ENCODE measurements at regions not wholly inside any gene's neighbourhood (a gene's known extent, or its start where the extent isn't known, plus 50 kb on each side); places are given as distances from the start of the nearest gene placed in this dataset.

DNA sequence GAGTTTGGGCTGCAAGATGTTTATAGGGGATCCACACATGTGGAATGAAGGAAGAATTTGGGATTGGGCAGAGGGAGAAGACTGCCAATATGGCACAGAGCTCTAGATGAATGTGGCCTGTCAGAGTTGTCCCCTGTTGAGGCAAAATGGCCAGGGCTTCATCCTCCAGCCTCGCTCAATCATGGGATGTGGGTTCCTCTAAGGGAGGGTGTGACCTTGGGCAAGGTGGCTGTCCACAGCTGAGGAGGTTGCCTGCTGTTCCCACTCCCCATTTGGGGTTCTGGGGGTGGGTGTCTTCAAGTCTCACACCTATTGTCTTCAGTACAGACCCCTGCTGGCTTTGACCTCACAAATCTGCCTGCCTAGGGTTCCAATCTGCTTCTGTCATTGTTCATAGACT, 121.6 kb upstream of the FAM204A start:
- Histone ChIP-seq H3K79me2 (ENCODE audit: low read length) (no peaks in the 10 kb centered on the region), H3K27me3 (ENCODE audit: low read length) (peaks cover 77% of the 10 kb centered on the region), H3K27ac (ENCODE audit: low read length) (no peak overlapping the region), H4K20me1 (ENCODE audit: low read length) (no peaks in the 10 kb centered on the region), H3K9ac (ENCODE audit: low read length) (no peak overlapping the region), H2AFZ (ENCODE audit: low read length) (no peak overlapping the region), H3F3A (ENCODE audit: low read length, unreplicated experiment) (no peaks in the 10 kb centered on the region), H3K4me2 (ENCODE audit: low read length) (no peak overlapping the region), H3K4me3 (ENCODE audit: low read length) (no peak overlapping the region), H3K9me3 (ENCODE audit: low read length) (no peaks in the 10 kb centered on the region), H3K36me3 (ENCODE audit: low read depth, low read length) (no peaks in the 10 kb centered on the region; the same call in 1 of the 2 replicates), H3K9me2 (replicated peaks; ENCODE audit: low read length) (no peaks in the 10 kb centered on the region), H3K4me1 (ENCODE audit: insufficient read depth, low read length) (no peaks in the 10 kb centered on the region)
- no peak for DNase-seq
- POLR2A ChIA-PET (ENCODE audit: unreplicated experiment) = no interaction called here
- no TSS peak for BruUV-seq (replicated peaks)
- no peak for ATAC-seq
- TF ChIP-seq, protein P1, sequence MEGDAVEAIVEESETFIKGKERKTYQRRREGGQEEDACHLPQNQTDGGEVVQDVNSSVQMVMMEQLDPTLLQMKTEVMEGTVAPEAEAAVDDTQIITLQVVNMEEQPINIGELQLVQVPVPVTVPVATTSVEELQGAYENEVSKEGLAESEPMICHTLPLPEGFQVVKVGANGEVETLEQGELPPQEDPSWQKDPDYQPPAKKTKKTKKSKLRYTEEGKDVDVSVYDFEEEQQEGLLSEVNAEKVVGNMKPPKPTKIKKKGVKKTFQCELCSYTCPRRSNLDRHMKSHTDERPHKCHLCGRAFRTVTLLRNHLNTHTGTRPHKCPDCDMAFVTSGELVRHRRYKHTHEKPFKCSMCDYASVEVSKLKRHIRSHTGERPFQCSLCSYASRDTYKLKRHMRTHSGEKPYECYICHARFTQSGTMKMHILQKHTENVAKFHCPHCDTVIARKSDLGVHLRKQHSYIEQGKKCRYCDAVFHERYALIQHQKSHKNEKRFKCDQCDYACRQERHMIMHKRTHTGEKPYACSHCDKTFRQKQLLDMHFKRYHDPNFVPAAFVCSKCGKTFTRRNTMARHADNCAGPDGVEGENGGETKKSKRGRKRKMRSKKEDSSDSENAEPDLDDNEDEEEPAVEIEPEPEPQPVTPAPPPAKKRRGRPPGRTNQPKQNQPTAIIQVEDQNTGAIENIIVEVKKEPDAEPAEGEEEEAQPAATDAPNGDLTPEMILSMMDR (conservative IDR thresholded peaks at IDR 0.05; ENCODE audit: low read depth, low read length) = no peak
- TF ChIP-seq EZH2phosphoT487 (IDR thresholded peaks at IDR 0.05; ENCODE audit: borderline replicate concordance, low read length) (no peak), EZH2 (IDR thresholded peaks at IDR 0.05; ENCODE audit: low read length, unreplicated experiment) (no peak)
- intact Hi-C loops (cut with micrococcal nuclease) = loop anchor here (10.0 kb wide), 1 partner anchor 81 kb away; no protein-coding TSS in a partner anchor
- CTCF ChIA-PET = no interaction called here

- H3K4me1 ChIP-seq (ENCODE audit: insufficient read depth, low read length) = no peaks in the 10 kb centered on the region
- H3K9me3 ChIP-seq (ENCODE audit: low read length) = no peaks in the 10 kb centered on the region
- no peak overlapping the region for H3K4me2 ChIP-seq (ENCODE audit: low read length)
- H3K27me3 ChIP-seq (ENCODE audit: low read length) = peaks cover 77% of the 10 kb centered on the region
- H3K79me2 ChIP-seq (ENCODE audit: low read length) = no peaks in the 10 kb centered on the region
- no peak overlapping the region for H3K4me3 ChIP-seq (ENCODE audit: low read length)
- H3K9ac ChIP-seq (ENCODE audit: low read length) = no peak overlapping the region
- no peak for TF ChIP-seq EZH2 (IDR thresholded peaks at IDR 0.05; ENCODE audit: low read length, unreplicated experiment)
- no peak for TF ChIP-seq EZH2phosphoT487 (IDR thresholded peaks at IDR 0.05; ENCODE audit: borderline replicate concordance, low read length)
- TF ChIP-seq, protein P1 (conservative IDR thresholded peaks at IDR 0.05; ENCODE audit: low read depth, low read length) = no peak
- H2AFZ ChIP-seq (ENCODE audit: low read length) = no peak overlapping the region
- BruUV-seq (replicated peaks) = no TSS peak
- no peak overlapping the region for H3K27ac ChIP-seq (ENCODE audit: low read length)
- no peaks in the 10 kb centered on the region for H4K20me1 ChIP-seq (ENCODE audit: low read length)
- DNase-seq (no peak), ATAC-seq (no peak)
- no peaks in the 10 kb centered on the region for H3K9me2 ChIP-seq (replicated peaks; ENCODE audit: low read length)
- POLR2A ChIA-PET (ENCODE audit: unreplicated experiment) = no interaction called here
- H3K36me3 ChIP-seq (ENCODE audit: low read depth, low read length) = no peaks in the 10 kb centered on the region; the same call in 1 of the 2 replicates
- CTCF ChIA-PET = interaction anchor here (0.7 kb wide), 1 partner anchor 172 kb away, joined by 3 read pairs; no protein-coding TSS in a partner anchor
- intact Hi-C loops (cut with micrococcal nuclease) = loop anchor here (10.0 kb wide), 1 partner anchor 82 kb away; no protein-coding TSS in a partner anchor
- H3F3A ChIP-seq (ENCODE audit: low read length, unreplicated experiment) = no peaks in the 10 kb centered on the region
These were observed 120.3 kb upstream of the FAM204A start for GRCh38 chr10:118462401-118462800.

DNA sequence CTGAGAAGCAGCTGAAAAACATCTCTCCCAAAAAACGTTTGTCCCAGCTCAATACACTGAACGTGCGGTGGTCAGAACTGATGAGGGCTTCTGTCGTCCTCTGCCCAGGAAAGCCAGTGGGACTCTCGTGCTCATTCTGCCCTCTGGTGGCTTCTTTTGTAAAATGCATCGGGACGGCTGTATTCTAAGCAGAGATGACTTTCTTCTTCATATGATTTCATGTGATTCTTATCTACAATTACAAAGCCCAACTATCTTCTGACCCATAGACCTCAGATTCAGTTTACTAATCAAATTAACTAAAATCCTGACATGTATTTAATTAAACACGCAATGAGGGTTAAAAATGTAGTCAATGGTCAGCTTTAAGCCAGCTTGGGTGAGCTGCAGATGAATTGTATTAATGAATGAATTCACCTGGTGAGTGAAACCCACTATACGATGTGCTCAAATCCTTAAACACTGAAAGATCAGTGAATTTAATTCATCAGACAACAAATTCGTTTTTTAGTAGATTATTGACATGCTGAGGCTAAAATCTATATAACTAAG, 117.6 kb upstream of the FAM204A start:
- BruUV-seq (replicated peaks) = no TSS peak
- intact Hi-C loops (cut with micrococcal nuclease) = loop anchor here (1.0 to 10.0 kb wide), 2 partner anchors 85 to 963 kb away; no protein-coding TSS in a partner anchor
- no peak overlapping the region for H3K9ac ChIP-seq (ENCODE audit: low read length)
- no peaks in the 10 kb centered on the region for H3K9me2 ChIP-seq (replicated peaks; ENCODE audit: low read length)
- H2AFZ ChIP-seq (ENCODE audit: low read length) = no peak overlapping the region
- no peak overlapping the region for H3K4me3 ChIP-seq (ENCODE audit: low read length)
- H3F3A ChIP-seq (ENCODE audit: low read length, unreplicated experiment) = no peaks in the 10 kb centered on the region
- peaks cover 78% of the 10 kb centered on the region for H3K27me3 ChIP-seq (ENCODE audit: low read length)
- no peaks in the 10 kb centered on the region for H3K79me2 ChIP-seq (ENCODE audit: low read length)
- no peaks in the 10 kb centered on the region for H3K4me1 ChIP-seq (ENCODE audit: insufficient read depth, low read length)
- H3K4me2 ChIP-seq (ENCODE audit: low read length) = no peak overlapping the region
- H3K27ac ChIP-seq (ENCODE audit: low read length) = no peak overlapping the region
- ATAC-seq (peak; percentile 87), DNase-seq (peak; percentile 73)
- no peaks in the 10 kb centered on the region; the same call in 1 of the 2 replicates for H3K36me3 ChIP-seq (ENCODE audit: low read depth, low read length)
- POLR2A ChIA-PET (ENCODE audit: unreplicated experiment) = no interaction called here
- no peaks in the 10 kb centered on the region for H3K9me3 ChIP-seq (ENCODE audit: low read length)
- CTCF ChIA-PET = interaction anchor here (0.6 kb wide), 1 partner anchor 1017 kb away, joined by 3 read pairs; no protein-coding TSS in a partner anchor
- no peaks in the 10 kb centered on the region for H4K20me1 ChIP-seq (ENCODE audit: low read length)
- TF ChIP-seq, protein P1 (conservative IDR thresholded peaks at IDR 0.05; ENCODE audit: low read depth, low read length) = peak; percentile 71
- no peak for TF ChIP-seq EZH2 (IDR thresholded peaks at IDR 0.05; ENCODE audit: low read length, unreplicated experiment)

Measured in PC-3 (cell line).